Type B pancreatic cell (in vitro differentiated cells): ENCODE measurements at regions not wholly inside any gene's neighbourhood (a gene's known extent, or its start where the extent isn't known, plus 50 kb on each side); places are given as distances from the start of the nearest gene placed in this dataset.

Experiments
- DNase-seq: peaks from one replicate; pipeline ENCODE4 v3.0.0; 2021; ENCODE audit warnings: mixed read lengths; ENCODE audit not compliant: unreplicated experiment; ENCODE audit errors: extremely low spot score
- H3K27ac Mint-ChIP-seq: 2 replicates; pipeline ENCODE4 v1.8.0; 2021; ENCODE audit warnings: mild to moderate bottlenecking, mixed read lengths
- H3K27me3 Mint-ChIP-seq: 2 replicates; pipeline ENCODE4 v1.8.0; 2021; ENCODE audit warnings: mixed read lengths
- H3K36me3 Mint-ChIP-seq: 2 replicates; pipeline ENCODE4 v1.8.0; 2021; ENCODE audit warnings: mixed read lengths
- H3K4me1 Mint-ChIP-seq: one replicate; pipeline ENCODE4 v1.8.0; 2021; ENCODE audit warnings: mixed read lengths; ENCODE audit not compliant: unreplicated experiment
- H3K4me3 Mint-ChIP-seq: 2 replicates; pipeline ENCODE4 v1.8.0; 2021; ENCODE audit warnings: mild to moderate bottlenecking, mixed read lengths
- H3K9me3 Mint-ChIP-seq: 2 replicates; pipeline ENCODE4 v1.8.0; 2021; ENCODE audit warnings: mixed read lengths
- CTCF ChIP-seq: fragments of 200-600 bp; sonication (generic); conservative IDR thresholded peaks from 2 replicates; pipeline ENCODE4 v1.5.0; 2021; ENCODE audit warnings: antibody characterized with exemption, mild to moderate bottlenecking

- H3K4me1 Mint-ChIP-seq, result peaks cover 20% of the 10 kb centered on the region
- DNase-seq, result no peak
These were observed 183.7 kb downstream of the SPATA18 start for GRCh38 chr4:52234561-52235440.

GRCh38 chr4:52235552-52236201 lies 184.6 kb downstream of the SPATA18 start:
- H3K9me3 Mint-ChIP-seq, result no peaks in the 10 kb centered on the region
- H3K27ac Mint-ChIP-seq, result no peak overlapping the region
- peaks cover 9% of the 10 kb centered on the region for H3K27me3 Mint-ChIP-seq
- H3K4me1 Mint-ChIP-seq, result peaks cover 20% of the 10 kb centered on the region
- H3K36me3 Mint-ChIP-seq, result peaks cover 4% of the 10 kb centered on the region
- H3K4me3 Mint-ChIP-seq, result no peak overlapping the region
- TF ChIP-seq CTCF, result no peak
- DNase-seq, result no peak

More at GRCh38 chr4:52234561-52235440, 183.7 kb downstream of the SPATA18 start:
- peaks cover 4% of the 10 kb centered on the region for H3K36me3 Mint-ChIP-seq
- TF ChIP-seq CTCF, result peak; percentile 77
- peaks cover 9% of the 10 kb centered on the region for H3K27me3 Mint-ChIP-seq
- H3K27ac Mint-ChIP-seq, result peak overlapping the region; percentile 47
- H3K4me3 Mint-ChIP-seq, result peak overlapping the region; percentile 46
- no peaks in the 10 kb centered on the region for H3K9me3 Mint-ChIP-seq

DNA sequence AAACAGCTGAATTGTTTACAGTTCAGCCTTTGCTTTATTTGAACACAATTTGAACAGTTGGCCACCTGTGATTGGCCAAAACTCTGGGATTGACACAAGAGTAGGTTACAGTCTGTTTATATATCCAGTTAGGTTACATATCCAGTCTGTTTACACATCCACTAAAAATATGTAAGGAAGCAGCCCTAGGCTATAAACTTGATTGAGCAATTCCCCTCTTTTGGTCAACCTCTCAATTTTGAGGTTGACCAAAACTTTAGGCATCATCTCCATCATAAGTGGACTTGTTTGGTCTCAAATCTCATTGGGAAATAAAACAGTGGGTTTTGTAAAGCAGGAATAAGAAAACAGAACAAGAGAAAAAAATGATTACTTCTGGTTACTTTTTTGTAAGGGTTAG lies 190.8 kb downstream of the SPATA18 start:
- peaks cover 4% of the 10 kb centered on the region for H3K36me3 Mint-ChIP-seq
- H3K27ac Mint-ChIP-seq, result no peak overlapping the region
- TF ChIP-seq CTCF, result no peak
- H3K27me3 Mint-ChIP-seq, result no peaks in the 10 kb centered on the region
- peaks cover 27% of the 10 kb centered on the region for H3K4me1 Mint-ChIP-seq
- no peak overlapping the region for H3K4me3 Mint-ChIP-seq
- DNase-seq, result no peak
- no peaks in the 10 kb centered on the region for H3K9me3 Mint-ChIP-seq

DNA sequence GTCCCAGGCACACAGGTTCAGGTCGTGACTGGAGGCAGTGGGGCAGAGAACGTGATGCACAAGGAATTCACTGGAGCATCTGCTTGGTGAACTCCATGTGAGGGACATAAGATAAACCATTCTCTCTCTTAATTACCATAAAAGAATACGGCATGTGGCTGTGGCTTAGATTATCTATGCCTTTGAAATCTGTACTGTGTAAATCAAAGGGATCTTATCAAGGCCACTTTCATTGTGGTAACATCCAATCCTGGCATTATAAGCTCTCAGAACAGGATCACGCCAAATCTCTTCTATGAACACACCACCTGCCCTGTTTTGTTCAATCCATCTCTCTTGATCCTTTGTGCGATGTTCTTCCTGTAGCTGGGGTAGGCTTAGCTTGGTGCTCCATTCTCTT lies 192.3 kb downstream of the SPATA18 start:
- no peak for TF ChIP-seq CTCF
- Mint-ChIP-seq H3K27me3 (no peaks in the 10 kb centered on the region), H3K27ac (no peak overlapping the region), H3K36me3 (no peaks in the 10 kb centered on the region), H3K9me3 (no peaks in the 10 kb centered on the region), H3K4me1 (peaks cover 35% of the 10 kb centered on the region), H3K4me3 (no peak overlapping the region)
- DNase-seq, result no peak

DNA sequence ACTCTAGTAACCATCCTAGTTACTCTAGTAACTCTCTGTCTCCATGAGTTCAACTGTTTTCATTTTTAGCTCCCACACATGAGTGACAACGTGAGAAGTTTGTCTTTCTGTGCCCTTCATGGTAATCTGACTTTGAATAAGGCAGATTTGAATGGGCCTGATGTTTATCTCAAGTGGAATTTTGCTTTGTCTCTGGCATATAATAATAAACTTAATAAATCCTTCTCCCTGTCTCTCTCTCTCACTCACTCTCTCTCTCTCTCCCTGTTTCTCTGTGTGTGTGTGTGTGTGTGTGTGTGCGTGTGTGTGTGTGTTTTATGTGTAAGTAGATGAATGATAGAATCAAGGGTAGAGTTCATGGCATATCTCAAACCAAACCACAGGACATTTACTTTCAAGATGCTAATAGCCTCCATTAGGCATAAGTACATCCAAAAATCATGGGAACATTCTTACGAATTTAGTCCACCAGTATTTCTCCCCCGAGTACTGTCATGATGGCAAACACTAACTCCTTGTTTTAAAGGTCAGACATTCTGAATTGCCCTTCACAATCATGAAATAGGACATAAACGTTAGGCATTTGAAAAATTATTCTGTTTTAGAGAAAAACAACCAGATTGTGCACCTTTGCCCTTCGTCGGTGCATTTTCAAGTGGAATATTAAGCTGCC lies 193.1 kb downstream of the SPATA18 start:
- no peak for TF ChIP-seq CTCF
- Mint-ChIP-seq H3K27ac (no peak overlapping the region), H3K9me3 (no peaks in the 10 kb centered on the region), H3K27me3 (no peaks in the 10 kb centered on the region), H3K4me1 (peaks cover 39% of the 10 kb centered on the region), H3K4me3 (no peak overlapping the region), H3K36me3 (no peaks in the 10 kb centered on the region)
- DNase-seq, result no peak
